ENCODE measurements at regions not wholly inside any gene's neighbourhood (a gene's known extent, or its start where the extent isn't known, plus 50 kb on each side); places are given as distances from the start of the nearest gene placed in this dataset.
A peak's percentile ranks its signal among the peaks of the same experiment; 100 is the strongest.

DNA sequence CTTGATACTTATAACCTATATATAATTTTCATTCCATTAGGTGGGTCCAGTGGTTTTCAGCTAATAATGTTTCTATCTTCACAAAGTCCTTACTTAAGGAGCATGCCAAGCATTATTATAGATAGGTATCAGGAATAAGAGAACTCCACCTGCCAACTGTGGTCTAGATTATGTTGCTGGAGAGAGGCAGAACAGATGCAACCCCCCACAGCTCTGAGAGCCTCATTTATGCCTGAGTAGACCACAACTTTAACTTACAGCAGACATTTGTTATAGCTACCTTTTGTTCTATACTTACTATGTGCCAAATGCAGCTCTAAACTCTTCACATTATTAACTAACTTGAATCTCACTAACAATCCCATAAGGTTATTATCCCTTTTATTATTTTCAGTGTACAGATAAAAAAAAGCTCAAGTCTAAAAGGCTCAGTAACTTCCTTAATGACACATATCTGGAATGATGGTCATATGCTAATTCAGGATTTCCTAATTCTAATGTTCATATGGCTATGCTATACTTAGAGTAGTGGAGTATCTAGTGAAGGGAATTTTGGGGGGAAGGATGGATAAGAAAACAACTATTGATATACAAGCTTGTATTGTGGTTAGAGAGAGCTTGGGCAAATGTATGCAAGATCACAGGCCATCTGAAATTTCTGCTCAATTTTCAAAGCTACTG, 119.1 kb upstream of the RND3 start:
- DNase-seq: no peak

DNA sequence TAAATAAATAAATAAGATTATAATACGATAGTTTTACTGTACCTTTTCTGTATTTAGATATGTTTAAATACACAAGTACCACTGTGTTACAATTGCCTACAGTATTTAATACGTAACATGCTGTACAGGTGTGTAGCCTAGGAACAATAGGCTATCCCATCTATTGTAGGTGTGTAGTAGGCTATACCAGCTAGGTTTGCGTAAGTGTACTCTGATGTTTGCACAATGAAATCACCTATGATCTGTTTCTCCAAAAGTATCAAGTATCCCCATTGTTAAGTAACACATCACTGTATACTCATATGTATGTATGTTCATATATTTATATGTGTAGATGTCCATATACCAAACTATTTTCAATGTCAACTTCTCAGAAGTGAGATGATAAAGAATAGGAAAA, 118.2 kb upstream of the RND3 start:
- no peak for DNase-seq

DNA sequence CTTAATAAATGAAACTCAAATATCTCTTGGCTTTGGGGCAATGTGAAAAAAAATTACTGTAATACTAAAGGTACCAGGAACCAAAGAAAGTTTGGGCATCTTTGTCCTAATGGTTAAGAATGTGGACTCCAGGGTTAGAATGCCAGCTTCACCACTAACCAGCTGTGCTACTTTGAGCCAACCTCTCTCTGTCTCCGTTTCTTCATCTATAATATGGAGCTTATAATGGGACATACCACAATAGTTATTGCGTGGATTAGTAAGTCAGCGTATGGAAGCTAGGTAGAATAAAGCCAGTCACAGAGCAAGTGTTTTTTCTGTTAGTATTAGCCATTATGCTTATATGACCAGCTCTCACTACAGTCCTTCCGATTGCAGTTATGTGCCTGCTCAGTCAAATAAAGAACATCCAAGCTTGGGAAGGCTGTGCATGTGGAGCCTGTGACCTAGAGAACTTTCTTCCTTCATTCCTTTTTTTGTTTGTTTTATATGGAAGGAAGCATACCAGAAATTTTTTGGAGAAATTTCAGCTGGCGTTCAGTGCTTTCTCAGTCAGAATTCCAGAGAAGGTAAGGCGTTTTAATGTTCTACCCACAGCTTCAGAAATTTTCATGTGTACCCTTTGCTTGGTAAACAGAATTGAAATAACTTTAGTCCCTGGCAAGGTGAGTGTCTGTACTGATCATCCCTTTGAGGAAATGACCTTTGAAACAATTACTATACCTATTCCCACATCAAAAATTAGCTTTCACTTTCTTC, 114.0 kb upstream of the RND3 start:
- no peak for DNase-seq

- peak; percentile 7 for DNase-seq
These were observed 112.4 kb upstream of the RND3 start for GRCh38 chr2:150599889-150600288.

DNA sequence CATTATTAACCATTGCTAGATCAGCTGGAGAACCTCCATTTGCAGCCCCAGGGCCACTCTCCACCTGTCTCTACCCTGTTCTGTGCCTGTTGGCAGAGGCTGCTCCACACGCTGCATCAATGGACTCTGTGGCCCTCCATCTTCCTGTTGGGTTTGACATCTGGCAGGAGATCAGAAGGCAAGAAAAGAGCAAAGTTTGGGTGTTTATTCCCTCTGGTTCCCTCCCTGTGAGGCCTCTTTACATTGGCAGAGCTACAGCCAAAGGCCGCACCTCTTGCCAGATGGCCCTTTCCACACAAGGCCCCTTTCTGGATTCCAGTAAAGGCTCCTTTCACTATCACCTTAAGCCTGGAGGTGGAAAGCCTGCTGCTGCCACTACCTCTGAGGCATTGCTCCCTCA, 110.9 kb upstream of the RND3 start:
- no peak for DNase-seq

DNA sequence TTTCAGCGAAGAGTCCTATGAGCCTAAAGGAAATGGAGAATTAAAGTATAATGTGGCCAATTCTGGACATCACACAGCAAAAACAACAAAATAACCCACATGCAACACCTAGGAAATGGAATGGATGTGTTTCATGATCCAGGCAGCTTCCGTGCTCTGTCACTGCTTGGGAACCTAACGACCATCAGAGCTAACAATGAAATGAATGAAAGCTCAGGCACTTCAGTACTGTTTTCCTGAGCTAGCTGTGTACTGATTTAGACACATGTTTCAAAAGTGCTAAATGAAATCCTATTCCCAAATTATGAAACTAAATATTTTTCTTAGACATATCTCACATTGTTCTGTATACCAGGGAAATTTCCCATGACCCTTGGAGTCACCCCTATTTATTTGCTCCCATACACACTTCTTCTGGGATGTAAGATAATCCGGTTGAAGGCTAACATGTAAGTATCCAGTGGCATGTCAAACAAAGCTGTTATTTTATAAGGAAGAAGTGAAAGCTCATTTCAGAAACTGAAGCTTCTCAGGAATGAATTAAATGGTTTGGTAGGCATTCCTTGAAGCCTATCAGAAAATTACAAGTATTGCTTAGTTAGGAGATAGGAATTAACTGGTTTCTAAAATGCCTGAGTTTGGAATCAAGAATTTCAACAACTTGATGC, 108.5 kb upstream of the RND3 start:
- DNase-seq: no peak

DNA sequence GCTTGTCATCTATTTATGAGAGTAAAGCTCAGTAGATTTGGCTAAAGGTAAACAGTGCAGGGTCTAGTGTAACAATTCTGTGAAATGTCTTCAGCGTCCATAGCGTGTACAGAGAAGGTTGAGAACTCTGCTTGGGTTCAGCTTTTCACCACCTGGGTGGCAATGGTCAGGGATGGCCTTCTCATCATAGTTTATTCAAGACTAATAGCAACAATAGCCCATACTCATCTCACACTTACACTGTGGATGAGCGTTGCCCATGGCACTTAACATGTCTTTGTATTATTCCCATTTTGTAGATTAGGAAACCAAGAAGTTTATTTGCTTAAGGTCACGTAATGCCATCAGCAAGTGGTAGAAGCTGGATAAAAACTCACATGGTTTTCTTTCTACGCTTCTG, 106.8 kb upstream of the RND3 start:
- DNase-seq: no peak

GRCh38 chr2:150591496-150592285, 104.2 kb upstream of the RND3 start:
- DNase-seq: no peak

DNA sequence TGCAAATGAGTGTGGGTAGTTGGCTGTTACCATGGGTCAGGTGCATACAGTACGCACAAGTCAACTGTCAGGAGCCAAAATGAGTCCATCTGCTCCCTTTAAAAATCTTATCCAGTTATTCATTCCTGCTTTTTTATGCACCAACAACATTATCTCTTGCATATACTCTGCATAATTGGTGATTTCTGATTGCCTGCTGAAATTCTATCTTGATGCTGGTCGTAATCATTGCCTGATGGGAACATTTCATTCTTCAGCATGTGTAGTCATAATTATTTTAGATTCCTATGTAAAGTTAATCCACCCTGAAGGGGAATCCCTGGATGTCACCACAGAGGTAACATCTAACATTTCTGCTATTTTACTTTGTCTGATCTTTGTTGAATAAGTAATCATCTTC, 102.2 kb upstream of the RND3 start:
- DNase-seq: no peak

- DNase-seq: no peak
These were observed 101.0 kb upstream of the RND3 start for GRCh38 chr2:150588506-150588870.

- no peak for DNase-seq
These were observed 100.4 kb upstream of the RND3 start for GRCh38 chr2:150587547-150588505.

DNA sequence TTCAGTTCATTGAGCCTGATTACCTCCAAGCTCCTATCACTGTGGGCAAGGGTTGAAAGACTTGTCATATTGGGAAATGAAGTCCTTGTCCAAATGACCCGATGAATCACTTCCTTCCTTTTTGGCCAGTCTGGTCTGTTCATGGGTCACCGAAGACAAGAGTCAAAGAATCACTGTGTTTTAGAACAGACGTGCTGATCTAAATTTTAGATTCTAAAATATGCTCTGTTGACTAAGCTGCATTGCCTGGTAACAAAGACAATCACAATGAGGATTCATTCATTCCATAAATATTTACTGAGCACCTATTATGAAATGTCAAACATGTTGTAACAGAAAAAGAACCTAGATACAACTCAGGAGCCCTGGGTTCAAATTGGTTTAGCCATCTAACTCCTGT, 99.4 kb upstream of the RND3 start:
- DNase-seq: no peak

- no peak for DNase-seq
These were observed 97.9 kb upstream of the RND3 start for GRCh38 chr2:150585221-150585971.

DNA sequence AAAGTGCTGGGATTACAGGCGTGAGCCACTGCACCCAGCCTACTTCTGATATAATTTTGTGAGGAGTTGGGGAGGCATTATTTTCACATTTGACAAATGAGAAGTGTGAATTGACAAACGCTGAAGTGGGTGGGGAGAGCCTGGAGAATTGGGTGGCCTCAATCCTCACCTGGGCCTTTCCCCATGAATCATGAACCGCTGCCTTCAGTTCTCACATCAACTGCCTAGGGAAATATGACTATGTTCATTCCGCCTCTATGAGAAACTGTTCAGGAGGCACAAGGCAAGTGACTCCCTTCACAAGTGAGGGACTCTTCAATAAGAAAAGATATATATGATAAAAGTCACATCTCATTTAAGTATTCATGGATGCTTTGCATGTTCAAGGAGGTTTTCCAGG, 96.6 kb upstream of the RND3 start:
- DNase-seq: no peak

DNA sequence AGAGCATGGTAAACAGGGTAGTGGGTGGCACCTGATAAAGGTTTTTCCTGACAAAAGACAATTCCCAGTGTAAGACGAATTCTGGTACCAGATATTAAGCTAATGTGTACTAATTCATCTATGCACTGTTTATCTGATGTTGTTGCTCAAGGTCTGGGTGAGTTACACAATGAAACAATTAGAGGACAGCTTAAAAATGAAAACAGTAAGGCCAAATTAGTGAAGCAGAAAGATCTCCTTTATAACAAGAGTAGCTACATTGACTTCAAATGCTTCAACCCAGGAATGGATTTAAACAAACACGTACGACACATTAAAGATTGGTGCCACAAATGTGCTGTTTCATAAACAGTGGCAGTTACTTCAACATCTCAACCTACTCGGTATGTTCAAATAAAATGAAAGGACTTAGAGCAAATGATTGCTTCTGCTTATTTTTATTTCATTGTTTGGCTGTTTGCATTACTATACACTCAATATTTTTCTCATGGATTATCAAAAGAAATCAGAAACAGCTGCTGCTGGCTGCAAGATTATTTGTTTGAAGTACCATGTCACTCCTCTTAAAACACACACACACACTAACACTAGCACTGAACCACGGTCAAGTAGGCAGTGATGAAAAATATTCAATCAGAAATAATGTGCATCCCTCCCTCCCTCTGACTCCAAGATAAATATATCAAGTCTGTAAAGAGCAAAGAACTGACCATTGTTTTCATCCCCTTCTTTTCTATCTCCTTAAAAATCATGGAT, 94.4 kb upstream of the RND3 start:
- no peak for DNase-seq

DNA sequence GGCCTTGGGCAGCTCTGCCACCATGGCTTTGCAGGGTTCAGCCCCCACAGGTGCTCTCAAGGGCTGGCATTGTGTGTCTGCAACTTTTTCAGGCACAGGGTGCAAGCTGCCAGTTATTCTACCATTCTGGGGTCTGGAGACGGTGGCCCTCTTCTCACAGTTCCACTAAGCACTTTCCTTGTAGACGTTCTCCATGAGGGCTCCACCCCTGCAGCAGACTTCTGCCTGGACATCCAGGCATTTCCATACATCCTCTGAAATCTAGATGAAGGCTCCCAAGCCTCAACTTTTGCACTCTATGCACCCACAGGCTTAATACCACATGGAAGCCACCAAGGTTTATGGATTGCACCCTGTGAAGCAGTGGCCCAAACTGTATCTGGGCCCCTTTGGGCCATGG, 91.0 kb upstream of the RND3 start:
- DNase-seq: no peak

GRCh38 chr2:150575861-150576260, 88.4 kb upstream of the RND3 start:
- no peak for DNase-seq

DNA sequence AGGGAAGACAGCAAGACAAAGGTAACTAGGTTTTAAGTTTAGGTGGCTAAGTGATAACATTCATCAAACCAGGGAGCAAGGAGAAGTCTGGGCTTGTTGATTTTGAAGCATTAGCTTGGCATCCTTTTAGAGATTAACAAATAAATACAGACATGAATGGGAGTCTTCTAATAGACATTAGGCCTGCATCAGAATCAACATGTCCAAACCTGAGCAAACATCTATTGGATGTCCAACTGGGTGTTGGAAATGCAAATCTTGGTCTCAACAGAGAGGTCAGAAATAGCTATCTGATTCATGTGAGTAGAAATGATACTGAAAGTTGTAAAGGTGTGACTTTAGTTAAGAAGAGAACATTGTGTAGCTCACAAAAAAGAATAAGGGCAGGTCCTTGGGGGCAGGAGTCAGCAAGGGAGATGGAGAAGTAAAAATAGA, 85.5 kb upstream of the RND3 start:
- DNase-seq: no peak

GRCh38 chr2:150572194-150572766, 84.8 kb upstream of the RND3 start:
- DNase-seq: no peak

DNA sequence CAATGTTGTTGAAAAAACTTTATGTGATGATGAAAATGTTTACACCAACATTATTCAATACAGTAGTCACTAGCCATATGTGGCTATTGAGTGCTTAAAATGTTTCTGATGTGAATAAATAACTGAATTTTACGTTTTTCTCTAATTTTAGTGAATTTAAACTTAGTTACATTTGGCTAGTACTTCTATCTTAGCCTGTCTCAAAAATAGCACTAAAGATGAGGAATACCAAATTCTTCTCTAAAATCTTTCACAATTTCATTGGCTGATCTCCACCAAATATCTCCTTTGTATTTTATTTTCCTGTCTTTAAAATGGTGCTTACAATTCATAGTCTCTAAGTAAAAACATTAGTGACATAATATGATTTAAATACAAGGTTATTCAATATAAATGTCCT, 83.7 kb upstream of the RND3 start:
- DNase-seq: no peak

Measured in hematopoietic multipotent progenitor cell treated with erythropoietin and hydrocortisone succinate and interleukin-3 and kit ligand, for 4 days (in vitro differentiated cells).